Peyer's patch (tissue), 4 donors: ENCODE measurements at regions not wholly inside any gene's neighbourhood (a gene's known extent, or its start where the extent isn't known, plus 50 kb on each side); places are given as distances from the start of the nearest gene placed in this dataset.

Experiments
- CTCF ChIP-seq, 6 experiments: fragments of 450-650 bp in 4 of 6; fragments of 200-600 bp in 2 of 6; sonication (generic) in 1 of 6; IDR thresholded peaks; one replicate each; pipeline ENCODE4 v1.5.1; 2017 to 2019; ENCODE audit warnings: antibody characterized with exemption in 6 of 6, mild to moderate bottlenecking in 3 of 6, moderate library complexity in 1 of 6
- POLR2A ChIP-seq, 2 donors: fragments of 450-650 bp; IDR thresholded peaks; one replicate each; pipeline ENCODE4 v1.5.1; 2017; ENCODE audit warnings: antibody characterized with exemption in 2 of 2, mild to moderate bottlenecking in 2 of 2, moderate library complexity in 2 of 2

GRCh38 chr2:219829667-219830352 is 202.4 kb downstream of the SLC4A3 start:
- no peak for TF ChIP-seq POLR2A (IDR thresholded peaks at IDR 0.05)
- TF ChIP-seq CTCF (IDR thresholded peaks at IDR 0.05): no peak
